ENCODE measurements at regions not wholly inside any gene's neighbourhood (a gene's known extent, or its start where the extent isn't known, plus 50 kb on each side); places are given as distances from the start of the nearest gene placed in this dataset.
"Not testable (repeated sequence)": the region's sequence is repeated elsewhere in the genome, so short reads cannot be mapped to it uniquely, and the experiment has no call there.

GRCh38 chr6:100195244-100195643 is 201.2 kb upstream of the MCHR2 start:
- not testable (repeated sequence) for H3K4me1 ChIP-seq (ENCODE audit: control insufficient read depth, insufficient read depth, low read length); H3K36me3 ChIP-seq (ENCODE audit: insufficient read depth, low read length); H3K27me3 ChIP-seq (ENCODE audit: control insufficient read depth, insufficient read depth, low read length); H3K4me2 ChIP-seq (ENCODE audit: low read length); H3K9me3 ChIP-seq (replicated peaks; ENCODE audit: low read length); H3K9ac ChIP-seq (ENCODE audit: low read depth, low read length); H3K4me3 ChIP-seq (ENCODE audit: low read length)

GRCh38 chr6:100194535-100194934 is 200.5 kb upstream of the MCHR2 start:
- no peaks in the 10 kb centered on the region for H3K9me3 ChIP-seq (replicated peaks; ENCODE audit: low read length)
- H3K4me1 ChIP-seq (ENCODE audit: control insufficient read depth, insufficient read depth, low read length): no peaks in the 10 kb centered on the region
- no peak overlapping the region for H3K9ac ChIP-seq (ENCODE audit: low read depth, low read length)
- H3K4me3 ChIP-seq (ENCODE audit: low read length): no peak overlapping the region
- H3K36me3 ChIP-seq (ENCODE audit: insufficient read depth, low read length): no peaks in the 10 kb centered on the region
- no peak overlapping the region for H3K4me2 ChIP-seq (ENCODE audit: low read length)
- no peaks in the 10 kb centered on the region for H3K27me3 ChIP-seq (ENCODE audit: control insufficient read depth, insufficient read depth, low read length)

- H3K4me1 ChIP-seq (ENCODE audit: control insufficient read depth, insufficient read depth, low read length): no peaks in the 10 kb centered on the region
- no peak overlapping the region for H3K4me2 ChIP-seq (ENCODE audit: low read length)
- H3K9ac ChIP-seq (ENCODE audit: low read depth, low read length): no peak overlapping the region
These were observed 194.7 kb upstream of the MCHR2 start for GRCh38 chr6:100188754-100189153.

GRCh38 chr6:100186552-100186951 is 192.5 kb upstream of the MCHR2 start:
- no peak overlapping the region for H3K4me3 ChIP-seq (ENCODE audit: low read length)

More at GRCh38 chr6:100188754-100189153, 194.7 kb upstream of the MCHR2 start:
- no peaks in the 10 kb centered on the region for H3K9me3 ChIP-seq (replicated peaks; ENCODE audit: low read length)
- H3K4me3 ChIP-seq (ENCODE audit: low read length): no peak overlapping the region
- H3K36me3 ChIP-seq (ENCODE audit: insufficient read depth, low read length): no peaks in the 10 kb centered on the region
- H3K27me3 ChIP-seq (ENCODE audit: control insufficient read depth, insufficient read depth, low read length): no peaks in the 10 kb centered on the region

GRCh38 chr6:100185615-100186014 is 191.6 kb upstream of the MCHR2 start:
- H3K36me3 ChIP-seq (ENCODE audit: insufficient read depth, low read length): no peaks in the 10 kb centered on the region
- H3K27me3 ChIP-seq (ENCODE audit: control insufficient read depth, insufficient read depth, low read length): no peaks in the 10 kb centered on the region
- H3K9me3 ChIP-seq (replicated peaks; ENCODE audit: low read length): no peaks in the 10 kb centered on the region
- H3K4me3 ChIP-seq (ENCODE audit: low read length): no peak overlapping the region
- H3K4me1 ChIP-seq (ENCODE audit: control insufficient read depth, insufficient read depth, low read length): no peaks in the 10 kb centered on the region
- no peak overlapping the region for H3K9ac ChIP-seq (ENCODE audit: low read depth, low read length)
- no peak overlapping the region for H3K4me2 ChIP-seq (ENCODE audit: low read length)

More at GRCh38 chr6:100186552-100186951, 192.5 kb upstream of the MCHR2 start:
- Histone ChIP-seq H3K4me1 (ENCODE audit: control insufficient read depth, insufficient read depth, low read length) (no peaks in the 10 kb centered on the region), H3K9me3 (replicated peaks; ENCODE audit: low read length) (no peaks in the 10 kb centered on the region), H3K9ac (ENCODE audit: low read depth, low read length) (no peak overlapping the region), H3K27me3 (ENCODE audit: control insufficient read depth, insufficient read depth, low read length) (no peaks in the 10 kb centered on the region), H3K4me2 (ENCODE audit: low read length) (no peak overlapping the region), H3K36me3 (ENCODE audit: insufficient read depth, low read length) (no peaks in the 10 kb centered on the region)

- Histone ChIP-seq H3K27me3 (ENCODE audit: control insufficient read depth, insufficient read depth, low read length) (no peaks in the 10 kb centered on the region), H3K9ac (ENCODE audit: low read depth, low read length) (no peak overlapping the region), H3K9me3 (replicated peaks; ENCODE audit: low read length) (no peaks in the 10 kb centered on the region), H3K4me1 (ENCODE audit: control insufficient read depth, insufficient read depth, low read length) (no peaks in the 10 kb centered on the region), H3K4me3 (ENCODE audit: low read length) (no peak overlapping the region), H3K36me3 (ENCODE audit: insufficient read depth, low read length) (no peaks in the 10 kb centered on the region), H3K4me2 (ENCODE audit: low read length) (no peak overlapping the region)
These were observed 190.4 kb upstream of the MCHR2 start for GRCh38 chr6:100184473-100184872.

- Histone ChIP-seq H3K27me3 (ENCODE audit: control insufficient read depth, insufficient read depth, low read length) (no peaks in the 10 kb centered on the region), H3K9me3 (replicated peaks; ENCODE audit: low read length) (no peaks in the 10 kb centered on the region), H3K4me1 (ENCODE audit: control insufficient read depth, insufficient read depth, low read length) (peaks cover 8% of the 10 kb centered on the region), H3K36me3 (ENCODE audit: insufficient read depth, low read length) (no peaks in the 10 kb centered on the region), H3K4me2 (ENCODE audit: low read length) (no peak overlapping the region), H3K9ac (ENCODE audit: low read depth, low read length) (no peak overlapping the region), H3K4me3 (ENCODE audit: low read length) (no peak overlapping the region)
These were observed 188.3 kb upstream of the MCHR2 start for GRCh38 chr6:100182313-100182712.

- H3K4me3 ChIP-seq (ENCODE audit: low read length): no peak overlapping the region
- no peaks in the 10 kb centered on the region for H3K27me3 ChIP-seq (ENCODE audit: control insufficient read depth, insufficient read depth, low read length)
- H3K9ac ChIP-seq (ENCODE audit: low read depth, low read length): no peak overlapping the region
- no peak overlapping the region for H3K4me2 ChIP-seq (ENCODE audit: low read length)
- no peaks in the 10 kb centered on the region for H3K36me3 ChIP-seq (ENCODE audit: insufficient read depth, low read length)
- H3K9me3 ChIP-seq (replicated peaks; ENCODE audit: low read length): no peaks in the 10 kb centered on the region
- H3K4me1 ChIP-seq (ENCODE audit: control insufficient read depth, insufficient read depth, low read length): peaks cover 18% of the 10 kb centered on the region
These were observed 187.3 kb upstream of the MCHR2 start for GRCh38 chr6:100181309-100181708.

GRCh38 chr6:100179576-100179975 is 185.6 kb upstream of the MCHR2 start:
- Histone ChIP-seq H3K9ac (ENCODE audit: low read depth, low read length) (no peak overlapping the region), H3K9me3 (replicated peaks; ENCODE audit: low read length) (no peaks in the 10 kb centered on the region), H3K4me3 (ENCODE audit: low read length) (no peak overlapping the region), H3K4me2 (ENCODE audit: low read length) (no peak overlapping the region), H3K4me1 (ENCODE audit: control insufficient read depth, insufficient read depth, low read length) (peaks cover 30% of the 10 kb centered on the region), H3K36me3 (ENCODE audit: insufficient read depth, low read length) (no peaks in the 10 kb centered on the region), H3K27me3 (ENCODE audit: control insufficient read depth, insufficient read depth, low read length) (no peaks in the 10 kb centered on the region)

GRCh38 chr6:100177956-100178355 is 183.9 kb upstream of the MCHR2 start:
- no peak overlapping the region for H3K4me2 ChIP-seq (ENCODE audit: low read length)
- H3K9ac ChIP-seq (ENCODE audit: low read depth, low read length): no peak overlapping the region

GRCh38 chr6:100176951-100177710 is 183.1 kb upstream of the MCHR2 start:
- H3K36me3 ChIP-seq (ENCODE audit: insufficient read depth, low read length): no peaks in the 10 kb centered on the region
- H3K9ac ChIP-seq (ENCODE audit: low read depth, low read length): no peak overlapping the region
- H3K27me3 ChIP-seq (ENCODE audit: control insufficient read depth, insufficient read depth, low read length): no peaks in the 10 kb centered on the region
- H3K4me2 ChIP-seq (ENCODE audit: low read length): no peak overlapping the region
- no peaks in the 10 kb centered on the region for H3K9me3 ChIP-seq (replicated peaks; ENCODE audit: low read length)
- H3K4me1 ChIP-seq (ENCODE audit: control insufficient read depth, insufficient read depth, low read length): peaks cover 32% of the 10 kb centered on the region
- H3K4me3 ChIP-seq (ENCODE audit: low read length): no peak overlapping the region

More at GRCh38 chr6:100177956-100178355, 183.9 kb upstream of the MCHR2 start:
- H3K4me1 ChIP-seq (ENCODE audit: control insufficient read depth, insufficient read depth, low read length): peaks cover 30% of the 10 kb centered on the region
- no peaks in the 10 kb centered on the region for H3K36me3 ChIP-seq (ENCODE audit: insufficient read depth, low read length)
- H3K4me3 ChIP-seq (ENCODE audit: low read length): no peak overlapping the region
- no peaks in the 10 kb centered on the region for H3K9me3 ChIP-seq (replicated peaks; ENCODE audit: low read length)
- no peaks in the 10 kb centered on the region for H3K27me3 ChIP-seq (ENCODE audit: control insufficient read depth, insufficient read depth, low read length)

- Histone ChIP-seq H3K27me3 (ENCODE audit: control insufficient read depth, insufficient read depth, low read length) (no peaks in the 10 kb centered on the region), H3K9me3 (replicated peaks; ENCODE audit: low read length) (no peaks in the 10 kb centered on the region), H3K4me3 (ENCODE audit: low read length) (peak overlapping the region; percentile 2), H3K36me3 (ENCODE audit: insufficient read depth, low read length) (no peaks in the 10 kb centered on the region), H3K9ac (ENCODE audit: low read depth, low read length) (peak overlapping the region; percentile 24), H3K4me2 (ENCODE audit: low read length) (peak overlapping the region; percentile 36), H3K4me1 (ENCODE audit: control insufficient read depth, insufficient read depth, low read length) (peaks cover 37% of the 10 kb centered on the region)
These were observed 182.4 kb upstream of the MCHR2 start for GRCh38 chr6:100176311-100176950.

Measured in skeletal muscle satellite cell (primary cell).